CD4-positive, alpha-beta T cell treated with Interleukin-6 for 4 hours (primary cell): ENCODE measurements at regions not wholly inside any gene's neighbourhood (a gene's known extent, or its start where the extent isn't known, plus 50 kb on each side); places are given as distances from the start of the nearest gene placed in this dataset.
A peak's percentile ranks its signal among the peaks of the same experiment; 100 is the strongest.
"Not testable (repeated sequence)": the region's sequence is repeated elsewhere in the genome, so short reads cannot be mapped to it uniquely, and the experiment has no call there.

ENCODE experiments used
- DNase-seq: peaks from one replicate; pipeline ENCODE4 v3.0.0-alpha.2; 2020; ENCODE audit warnings: mixed read lengths

GRCh38 chr1:29800522-29800956 lies 564.2 kb downstream of the PTPRU start:
- DNase-seq = no peak

DNA sequence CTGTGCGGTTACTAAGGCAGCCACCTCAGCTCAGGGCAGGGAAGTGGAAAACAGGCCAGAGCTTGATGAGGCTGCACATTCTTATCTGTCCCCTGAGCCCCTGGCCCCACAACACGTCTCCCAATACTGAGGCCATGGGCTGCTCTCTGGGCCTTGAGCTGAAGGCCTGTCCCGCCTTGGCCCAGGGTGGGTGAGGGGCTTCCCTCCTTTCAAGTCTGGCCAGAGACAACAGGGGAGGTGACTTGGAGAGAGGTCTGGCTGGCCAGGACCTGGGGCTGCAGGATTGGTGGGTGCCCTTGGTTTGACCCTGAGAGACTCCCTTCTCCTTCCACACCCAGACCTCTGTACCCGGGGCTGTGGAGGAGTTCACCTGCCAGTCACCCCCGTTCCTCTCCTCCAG lies 563.8 kb downstream of the PTPRU start:
- DNase-seq = no peak

GRCh38 chr1:29798699-29799566 lies 562.6 kb downstream of the PTPRU start:
- DNase-seq = no peak

DNA sequence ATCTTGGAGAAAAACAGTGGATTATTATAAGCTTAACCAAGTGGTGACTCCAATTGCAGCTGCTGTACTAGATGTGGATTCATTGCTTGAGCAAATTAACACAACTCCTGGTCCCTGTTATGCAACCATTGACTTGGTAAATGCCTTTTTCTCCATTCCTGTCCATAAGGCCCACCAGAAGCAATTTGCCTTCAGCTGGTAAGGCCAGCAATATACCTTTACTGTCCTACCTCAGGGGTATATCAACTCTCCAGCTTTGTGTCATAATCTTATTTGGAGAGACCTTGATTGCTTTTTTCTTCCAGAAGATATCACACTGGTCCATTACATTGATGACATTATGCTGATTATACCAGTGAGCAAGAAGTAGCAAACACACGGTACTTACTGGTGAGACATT lies 560.8 kb downstream of the PTPRU start:
- not testable (repeated sequence) for DNase-seq

- DNase-seq = not testable (repeated sequence)
These were observed 559.6 kb downstream of the PTPRU start for GRCh38 chr1:29795965-29796364.

GRCh38 chr1:29793653-29794348 lies 557.5 kb downstream of the PTPRU start:
- DNase-seq = no peak

- DNase-seq = peak; percentile 28
These were observed 556.8 kb downstream of the PTPRU start for GRCh38 chr1:29793101-29793546.

DNA sequence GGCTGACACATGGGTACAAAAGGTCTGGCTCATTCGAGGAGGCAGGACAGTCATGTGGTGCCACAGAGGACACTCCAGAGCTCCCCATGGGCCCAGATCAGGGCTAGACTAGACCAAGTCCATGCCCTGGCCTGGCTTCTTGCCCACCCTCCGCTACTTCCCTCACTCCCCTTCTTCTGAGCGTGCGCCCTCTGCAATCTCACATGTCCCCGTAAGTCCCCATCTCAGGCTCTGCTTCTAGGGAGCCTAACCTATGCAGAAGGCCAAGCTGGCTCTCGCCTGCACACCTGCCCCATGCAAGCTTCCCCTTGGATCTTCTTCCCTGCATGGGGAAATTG lies 553.6 kb downstream of the PTPRU start:
- no peak for DNase-seq

GRCh38 chr1:29789221-29789909 lies 553.0 kb downstream of the PTPRU start:
- DNase-seq = no peak

- DNase-seq = no peak
These were observed 550.7 kb downstream of the PTPRU start for GRCh38 chr1:29786791-29787732.

DNA sequence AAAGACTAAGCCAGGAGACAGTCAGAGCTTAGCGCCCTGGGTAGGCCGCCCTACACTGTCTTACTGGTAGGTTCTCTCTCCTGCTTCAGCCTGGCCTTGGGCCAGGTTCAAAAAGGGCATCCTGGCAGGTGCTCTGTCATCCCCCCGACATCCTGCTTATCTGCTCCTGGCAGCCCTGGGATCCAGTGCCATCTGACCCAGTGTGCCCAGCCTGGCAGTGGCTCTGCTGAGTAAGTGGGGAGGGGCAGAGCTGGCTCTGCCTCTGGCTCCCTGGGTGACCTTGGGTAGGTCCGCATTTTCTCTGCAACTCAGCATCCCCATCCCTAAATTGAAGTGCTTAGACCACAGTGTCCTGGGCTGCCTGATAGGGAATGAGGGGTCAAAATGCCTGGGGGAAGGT lies 549.9 kb downstream of the PTPRU start:
- DNase-seq = no peak

DNA sequence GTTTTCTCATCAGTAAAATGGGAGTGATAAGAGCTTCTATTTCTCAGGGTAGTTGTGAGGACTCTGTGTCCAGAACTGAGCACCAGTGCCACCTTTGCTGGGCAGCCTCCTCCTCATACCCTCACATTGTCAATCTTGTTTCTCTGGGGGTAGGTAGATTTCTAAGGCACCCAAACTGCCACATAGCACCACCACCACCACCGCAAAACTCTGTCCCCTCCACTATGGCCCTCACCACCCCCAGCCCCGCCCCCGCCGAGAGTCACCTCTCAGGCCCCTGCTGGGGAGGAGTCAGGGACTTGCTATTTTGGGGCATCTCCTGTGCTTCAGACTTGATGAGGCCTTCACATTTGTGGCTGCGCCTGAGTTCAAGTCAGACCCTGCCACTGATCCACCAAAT lies 549.2 kb downstream of the PTPRU start:
- DNase-seq = no peak

DNA sequence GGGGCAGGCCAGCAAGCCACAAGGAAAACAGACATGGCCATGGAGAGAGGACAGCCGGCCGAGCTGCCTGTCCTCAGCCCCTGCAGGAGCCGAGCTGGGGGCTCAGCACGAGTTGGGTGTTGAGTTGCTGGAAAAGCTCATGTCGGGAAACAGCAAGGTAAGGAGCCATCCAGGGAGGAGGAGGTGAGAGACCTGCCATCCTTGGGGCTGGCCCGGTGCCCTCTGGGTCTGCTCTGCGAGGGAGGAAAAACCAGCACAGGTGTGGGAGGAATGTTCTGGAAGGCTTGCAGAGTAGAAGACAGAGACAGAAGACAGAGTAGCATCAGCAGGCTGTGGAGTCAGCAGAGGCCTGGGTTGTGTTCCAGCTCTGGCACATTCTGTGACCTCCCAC lies 548.8 kb downstream of the PTPRU start:
- no peak for DNase-seq

- no peak for DNase-seq
These were observed 548.2 kb downstream of the PTPRU start for GRCh38 chr1:29784276-29785136.

DNA sequence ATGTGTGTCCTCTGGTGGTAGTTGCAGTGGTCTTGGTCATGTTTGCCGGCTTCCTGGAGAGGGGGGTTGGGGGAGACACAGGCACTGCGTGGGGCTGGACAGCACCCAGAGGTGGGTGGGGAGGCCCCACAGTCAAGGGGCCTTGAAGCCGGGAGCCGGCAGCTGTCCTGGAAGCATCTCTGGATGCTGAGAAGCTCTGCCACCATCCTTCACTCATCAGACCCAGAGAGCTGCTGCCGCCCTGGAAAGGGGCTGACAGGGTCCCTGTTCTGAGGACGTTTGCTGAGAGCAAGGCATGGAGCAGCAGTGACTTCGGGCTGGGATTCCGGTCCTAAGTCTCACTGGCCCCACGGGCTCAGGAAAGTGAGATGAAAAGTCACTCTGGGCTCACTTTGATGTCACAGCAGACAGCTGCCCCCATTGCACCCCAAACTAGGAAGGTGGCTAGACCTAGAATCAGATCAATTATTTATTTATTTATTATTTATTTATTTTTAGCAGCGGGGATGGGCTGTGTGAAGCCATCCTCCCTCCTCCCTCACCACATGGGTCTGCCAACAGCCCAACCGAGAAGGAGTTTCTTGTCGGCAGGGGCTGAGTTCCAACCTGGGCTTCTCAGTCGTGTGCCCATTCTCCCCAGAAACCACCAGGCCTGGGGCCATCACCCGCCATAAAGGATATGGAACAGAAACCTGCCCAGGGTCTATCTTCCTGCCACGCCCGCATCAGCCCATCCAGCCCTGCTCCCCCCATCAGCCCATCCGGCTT lies 547.4 kb downstream of the PTPRU start:
- DNase-seq = no peak

GRCh38 chr1:29782846-29783507 lies 546.7 kb downstream of the PTPRU start:
- no peak for DNase-seq

- DNase-seq = no peak
These were observed 542.8 kb downstream of the PTPRU start for GRCh38 chr1:29779146-29779545.

GRCh38 chr1:29777522-29777921 lies 541.2 kb downstream of the PTPRU start:
- no peak for DNase-seq

GRCh38 chr1:29774355-29774754 lies 538.0 kb downstream of the PTPRU start:
- no peak for DNase-seq

GRCh38 chr1:29772584-29773100 lies 536.3 kb downstream of the PTPRU start:
- DNase-seq = no peak
